ENCODE measurements at regions not wholly inside any gene's neighbourhood (a gene's known extent, or its start where the extent isn't known, plus 50 kb on each side); places are given as distances from the start of the nearest gene placed in this dataset.

- H3K27me3 ChIP-seq = no peaks in the 10 kb centered on the region
- no peaks in the 10 kb centered on the region for H3K9me3 ChIP-seq
- H3K27ac ChIP-seq = no peak overlapping the region
- H3K36me3 ChIP-seq = no peaks in the 10 kb centered on the region
- no peak for DNase-seq
- H3K4me1 ChIP-seq = no peaks in the 10 kb centered on the region
- intact Hi-C loops (cut with DNase I) = no loop called here
- TF ChIP-seq POLR2A (IDR thresholded peaks at IDR 0.05) (no peak), CTCF (IDR thresholded peaks at IDR 0.05) (no peak)
- WGBS, 2 donors = 18 to 21% methylated on average over 4 of the region's 4 CpGs
- H3K4me3 ChIP-seq (replicated peaks in 1 of 3) = no peak overlapping the region
These were observed 719.0 kb downstream of the RWDD3 start for GRCh38 chr1:95953015-95953414.

- intact Hi-C loops (cut with DNase I) = no loop called here
- Histone ChIP-seq H3K27me3 (no peaks in the 10 kb centered on the region), H3K4me3 (replicated peaks in 1 of 3) (no peak overlapping the region), H3K4me1 (no peaks in the 10 kb centered on the region), H3K9me3 (no peaks in the 10 kb centered on the region), H3K36me3 (no peaks in the 10 kb centered on the region), H3K27ac (no peak overlapping the region)
- 85% methylated on average over 3 of the region's 3 CpGs for WGBS, 2 donors
- TF ChIP-seq CTCF (IDR thresholded peaks at IDR 0.05) (no peak), POLR2A (IDR thresholded peaks at IDR 0.05) (no peak)
- DNase-seq = no peak
These were observed 720.6 kb downstream of the RWDD3 start for GRCh38 chr1:95954585-95954984.

GRCh38 chr1:95956215-95956614, 722.2 kb downstream of the RWDD3 start:
- H3K36me3 ChIP-seq = no peaks in the 10 kb centered on the region
- no peaks in the 10 kb centered on the region for H3K9me3 ChIP-seq
- H3K27me3 ChIP-seq = no peaks in the 10 kb centered on the region
- intact Hi-C loops (cut with DNase I) = no loop called here
- no peak overlapping the region for H3K4me3 ChIP-seq (replicated peaks in 1 of 3)
- TF ChIP-seq POLR2A (IDR thresholded peaks at IDR 0.05) (no peak), CTCF (IDR thresholded peaks at IDR 0.05) (no peak)
- no peak for DNase-seq
- H3K4me1 ChIP-seq = no peaks in the 10 kb centered on the region
- H3K27ac ChIP-seq = no peak overlapping the region

- no peak overlapping the region for H3K4me3 ChIP-seq (replicated peaks in 1 of 3)
- no peaks in the 10 kb centered on the region for H3K36me3 ChIP-seq
- H3K4me1 ChIP-seq = no peaks in the 10 kb centered on the region
- TF ChIP-seq POLR2A (IDR thresholded peaks at IDR 0.05) = no peak
- no peak for TF ChIP-seq CTCF (IDR thresholded peaks at IDR 0.05)
- DNase-seq = no peak
- intact Hi-C loops (cut with DNase I) = no loop called here
- WGBS, 2 donors = 44 to 51% methylated on average over 1 of the region's 1 CpG
- no peaks in the 10 kb centered on the region for H3K27me3 ChIP-seq
- H3K27ac ChIP-seq = no peak overlapping the region
- no peaks in the 10 kb centered on the region for H3K9me3 ChIP-seq
These were observed 723.7 kb downstream of the RWDD3 start for GRCh38 chr1:95957748-95958147.

GRCh38 chr1:95966866-95967265, 732.9 kb downstream of the RWDD3 start:
- intact Hi-C loops (cut with DNase I) = no loop called here
- H3K27ac ChIP-seq = no peak overlapping the region
- H3K4me3 ChIP-seq (replicated peaks in 1 of 3) = no peak overlapping the region
- no peak for TF ChIP-seq POLR2A (IDR thresholded peaks at IDR 0.05)
- no peak for TF ChIP-seq CTCF (IDR thresholded peaks at IDR 0.05)
- H3K27me3 ChIP-seq = no peaks in the 10 kb centered on the region
- H3K36me3 ChIP-seq = no peaks in the 10 kb centered on the region
- no peak for DNase-seq
- no peaks in the 10 kb centered on the region for H3K9me3 ChIP-seq
- no peaks in the 10 kb centered on the region for H3K4me1 ChIP-seq

Measured in thyroid gland (tissue), 4 donors.